OCI-LY1 (cell line): ENCODE measurements at regions not wholly inside any gene's neighbourhood (a gene's known extent, or its start where the extent isn't known, plus 50 kb on each side); places are given as distances from the start of the nearest gene placed in this dataset.

Experiments
- H2AFZ ChIP-seq: fragments of 200-600 bp; sonication (generic), shearing (Covaris generic); 2 replicates; pipeline ENCODE4 v1.6.0; 2014; ENCODE audit warnings: antibody characterized with exemption, mild to moderate bottlenecking, low read length
- H3F3A ChIP-seq: fragments of 200-600 bp; sonication (generic), shearing (Covaris generic); 2 replicates; pipeline ENCODE4 v1.6.0; 2014; ENCODE audit warnings: mild to moderate bottlenecking, antibody characterized with exemption, low read length, moderate library complexity; ENCODE audit not compliant: insufficient read depth
- H3K27ac ChIP-seq: fragments of 200-600 bp; sonication (generic); 2 replicates; pipeline ENCODE4 v1.5.1; 2014; ENCODE audit warnings: low read length, mixed run types, mild to moderate bottlenecking, low read depth; ENCODE audit not compliant: poor library complexity, severe bottlenecking
- H3K27me3 ChIP-seq: fragments of 200-600 bp; sonication (generic); 2 replicates; pipeline ENCODE4 v1.6.0; 2014; ENCODE audit warnings: antibody characterized with exemption, mild to moderate bottlenecking, low read length, moderate library complexity; ENCODE audit not compliant: insufficient read depth
- H3K36me3 ChIP-seq: fragments of 200-600 bp; sonication (generic); 2 replicates; pipeline ENCODE4 v1.6.1; 2014; ENCODE audit warnings: mild to moderate bottlenecking, antibody characterized with exemption, low read length, moderate library complexity, mixed read lengths; ENCODE audit not compliant: insufficient read depth
- H3K4me1 ChIP-seq: fragments of 200-600 bp; sonication (generic); 2 replicates; pipeline ENCODE4 v1.5.1; 2014; ENCODE audit warnings: mild to moderate bottlenecking, low read length, moderate library complexity; ENCODE audit not compliant: insufficient read depth, severe bottlenecking
- H3K4me2 ChIP-seq: fragments of 200-600 bp; sonication (generic), shearing (Covaris generic); 2 replicates; pipeline ENCODE4 v1.6.1; 2014; ENCODE audit warnings: low read length
- H3K4me3 ChIP-seq: fragments of 200-600 bp; sonication (generic); 2 replicates; pipeline ENCODE4 v1.5.1; 2014; ENCODE audit warnings: low read length, low read depth, mild to moderate bottlenecking, mixed read lengths; ENCODE audit not compliant: poor library complexity, severe bottlenecking
- H3K79me2 ChIP-seq: fragments of 200-600 bp; shearing (Covaris generic); 2 replicates; pipeline ENCODE4 v1.6.1; 2016; ENCODE audit warnings: mixed run types, low read length, mixed read lengths; ENCODE audit not compliant: insufficient read depth
- H3K9ac ChIP-seq: fragments of 200-600 bp; sonication (generic), shearing (Covaris generic); 2 replicates; pipeline ENCODE4 v1.6.1; 2014; ENCODE audit warnings: mild to moderate bottlenecking, low read length, mixed read lengths
- H3K9me2 ChIP-seq: fragments of 200-600 bp; sonication (generic), shearing (Covaris generic); 2 replicates; pipeline ENCODE4 v1.6.1; 2014; ENCODE audit warnings: low read depth, mild to moderate bottlenecking, low read length, mixed read lengths
- H3K9me3 ChIP-seq: fragments of 200-600 bp; shearing (Covaris generic); 2 replicates; pipeline ENCODE4 v1.6.1; 2014; ENCODE audit warnings: low read length, mixed read lengths
- H4K20me1 ChIP-seq: fragments of 200-600 bp; sonication (generic), shearing (Covaris generic); 2 replicates; pipeline ENCODE4 v1.6.0; 2016; ENCODE audit warnings: mild to moderate bottlenecking, low read length; ENCODE audit not compliant: insufficient read depth
- CTCF ChIP-seq: fragments of 200-600 bp; sonication (generic), shearing (Covaris generic); IDR thresholded peaks from 2 replicates; pipeline ENCODE4 v1.5.1; 2017; ENCODE audit warnings: mild to moderate bottlenecking, antibody characterized with exemption, low read length, moderate library complexity, mixed read lengths
- EZH2 ChIP-seq: fragments of 200-600 bp; sonication (generic), shearing (Covaris generic); IDR thresholded peaks from 2 replicates; pipeline ENCODE4 v1.8.0; 2017; ENCODE audit warnings: borderline replicate concordance, mixed run types, mild to moderate bottlenecking, antibody characterized with exemption, low read length, moderate library complexity, mixed read lengths

- Histone ChIP-seq H3K4me3 (no peak overlapping the region), H3K9ac (no peak overlapping the region), H3K9me3 (no peaks in the 10 kb centered on the region), H3K4me1 (no peaks in the 10 kb centered on the region), H3F3A (no peaks in the 10 kb centered on the region), H3K27me3 (no peaks in the 10 kb centered on the region), H3K27ac (no peak overlapping the region), H3K9me2 (no peaks in the 10 kb centered on the region), H3K36me3 (no peaks in the 10 kb centered on the region), H3K79me2 (no peaks in the 10 kb centered on the region), H4K20me1 (no peaks in the 10 kb centered on the region), H2AFZ (no peak overlapping the region), H3K4me2 (no peak overlapping the region)
- TF ChIP-seq CTCF = no peak
- TF ChIP-seq EZH2 = no peak
Observed at GRCh38 chr9:12510551-12510950, 182.6 kb upstream of the TYRP1 start.

- H3K36me3 ChIP-seq = no peaks in the 10 kb centered on the region
- H3K9me3 ChIP-seq = no peaks in the 10 kb centered on the region
- no peaks in the 10 kb centered on the region for H3K27me3 ChIP-seq
- no peaks in the 10 kb centered on the region for H3K79me2 ChIP-seq
- H3K27ac ChIP-seq = no peak overlapping the region
- no peaks in the 10 kb centered on the region for H3K9me2 ChIP-seq
- H3K4me1 ChIP-seq = no peaks in the 10 kb centered on the region
- no peak overlapping the region for H3K9ac ChIP-seq
- no peak overlapping the region for H3K4me2 ChIP-seq
- TF ChIP-seq EZH2 (no peak), CTCF (no peak)
- no peaks in the 10 kb centered on the region for H4K20me1 ChIP-seq
- no peak overlapping the region for H2AFZ ChIP-seq
- H3K4me3 ChIP-seq = no peak overlapping the region
- H3F3A ChIP-seq = no peaks in the 10 kb centered on the region
Observed at GRCh38 chr9:12511726-12512125, 181.5 kb upstream of the TYRP1 start.

- Histone ChIP-seq H3K4me1 (no peaks in the 10 kb centered on the region), H4K20me1 (no peaks in the 10 kb centered on the region), H3F3A (no peaks in the 10 kb centered on the region), H3K4me3 (no peak overlapping the region), H3K9me2 (no peaks in the 10 kb centered on the region), H3K27me3 (no peaks in the 10 kb centered on the region), H3K4me2 (no peak overlapping the region), H2AFZ (no peak overlapping the region), H3K79me2 (no peaks in the 10 kb centered on the region), H3K36me3 (no peaks in the 10 kb centered on the region), H3K9me3 (no peaks in the 10 kb centered on the region), H3K9ac (no peak overlapping the region), H3K27ac (no peak overlapping the region)
- TF ChIP-seq CTCF (no peak), EZH2 (no peak)
Observed at GRCh38 chr9:12516031-12516430, 177.2 kb upstream of the TYRP1 start.
